ENCODE measurements at regions not wholly inside any gene's neighbourhood (a gene's known extent, or its start where the extent isn't known, plus 50 kb on each side); places are given as distances from the start of the nearest gene placed in this dataset.

GRCh38 chr18:5611221-5611620, 67.4 kb upstream of the EPB41L3 start:
- TF ChIP-seq ZNF548 (tag by site-specific recombination; IDR thresholded peaks at IDR 0.05) (no peak), ZNF146 (tag by site-specific recombination; IDR thresholded peaks at IDR 0.05) (peak; percentile 53)
- Histone ChIP-seq H3K36me3 (ENCODE audit: control insufficient read depth in 2 of 2, insufficient read depth in 1 of 2, low read length in 2 of 2) (peaks cover 0 to 13% of the 10 kb centered on the region in 2 experiments; a peak in 1 of 3 replicates), H3K4me1 (ENCODE audit: control insufficient read depth, insufficient read depth, low read length) (no peaks in the 10 kb centered on the region), H3K9me3 (ENCODE audit: control insufficient read depth, insufficient read depth, low read depth, low read length) (no peaks in the 10 kb centered on the region), H3K4me3 (ENCODE audit: low read depth, low read length) (no peak overlapping the region), H3K27ac (ENCODE audit: extremely low read depth, low read depth, low read length) (no peak overlapping the region)
- ChIA-PET POLR2A (no interaction called here), CTCF (no interaction called here)

- Histone ChIP-seq H3K36me3 (ENCODE audit: control insufficient read depth in 2 of 2, insufficient read depth in 1 of 2, low read length in 2 of 2) (peaks cover 0 to 13% of the 10 kb centered on the region in 2 experiments; a peak in 2 of 3 replicates), H3K27ac (ENCODE audit: extremely low read depth, low read depth, low read length) (no peak overlapping the region), H3K4me3 (ENCODE audit: low read depth, low read length) (no peak overlapping the region), H3K9me3 (ENCODE audit: control insufficient read depth, insufficient read depth, low read depth, low read length) (no peaks in the 10 kb centered on the region), H3K4me1 (ENCODE audit: control insufficient read depth, insufficient read depth, low read length) (no peaks in the 10 kb centered on the region)
- ChIA-PET POLR2A (no interaction called here), CTCF (no interaction called here)
- TF ChIP-seq ZBTB10 (tag by site-specific recombination; IDR thresholded peaks at IDR 0.05) (no peak), BCL11A (tag by site-specific recombination; IDR thresholded peaks at IDR 0.05; ENCODE audit: low read depth) (no peak), MZF1 (tag by site-specific recombination; IDR thresholded peaks at IDR 0.05; ENCODE audit: borderline replicate concordance) (no peak)
Observed at GRCh38 chr18:5608846-5609245, 65.0 kb upstream of the EPB41L3 start.

GRCh38 chr18:5606951-5607350, 63.2 kb upstream of the EPB41L3 start:
- peaks cover 0 to 13% of the 10 kb centered on the region in 2 experiments; a peak in 2 of 3 replicates for H3K36me3 ChIP-seq (ENCODE audit: control insufficient read depth in 2 of 2, insufficient read depth in 1 of 2, low read length in 2 of 2)
- no peak overlapping the region for H3K27ac ChIP-seq (ENCODE audit: extremely low read depth, low read depth, low read length)
- H3K9me3 ChIP-seq (ENCODE audit: control insufficient read depth, insufficient read depth, low read depth, low read length), result no peaks in the 10 kb centered on the region
- H3K4me1 ChIP-seq (ENCODE audit: control insufficient read depth, insufficient read depth, low read length), result peaks cover 5% of the 10 kb centered on the region
- CTCF ChIA-PET, result interaction anchor here (0.5 kb wide), 1 partner anchor 902 kb away, joined by 4 read pairs; no protein-coding TSS in a partner anchor
- H3K4me3 ChIP-seq (ENCODE audit: low read depth, low read length), result no peak overlapping the region
- POLR2A ChIA-PET, result no interaction called here
- TF ChIP-seq ZNF335 (tag by site-specific recombination; conservative IDR thresholded peaks at IDR 0.05) (no peak), ZNF16 (tag by site-specific recombination; IDR thresholded peaks at IDR 0.05; ENCODE audit: low read depth) (no peak), ZBTB49 (tag by site-specific recombination; IDR thresholded peaks at IDR 0.05; ENCODE audit: low read depth) (no peak), REPIN1 (tag by site-specific recombination; IDR thresholded peaks at IDR 0.05; ENCODE audit: low read depth) (no peak), SCRT2 (tag by site-specific recombination; IDR thresholded peaks at IDR 0.05) (no peak), FEZF1 (tag by site-specific recombination; IDR thresholded peaks at IDR 0.05) (no peak), ZNF202 (tag by site-specific recombination; IDR thresholded peaks at IDR 0.05; ENCODE audit: borderline replicate concordance) (no peak), ZNF518A (tag by site-specific recombination; conservative IDR thresholded peaks at IDR 0.05; ENCODE audit: low read depth) (no peak), ZNF274 (IDR thresholded peaks at IDR 0.05; ENCODE audit: low read length) (no peak), ZNF274 (tag by site-specific recombination; IDR thresholded peaks at IDR 0.05; ENCODE audit: borderline replicate concordance) (no peak), ZBTB10 (tag by site-specific recombination; IDR thresholded peaks at IDR 0.05) (no peak), ZNF146 (tag by site-specific recombination; IDR thresholded peaks at IDR 0.05) (no peak), ZNF248 (tag by site-specific recombination; IDR thresholded peaks at IDR 0.05) (no peak), ZNF501 (tag by site-specific recombination; IDR thresholded peaks at IDR 0.05) (no peak)
